IPS-NIHi7 (cell line): ENCODE measurements at regions not wholly inside any gene's neighbourhood (a gene's known extent, or its start where the extent isn't known, plus 50 kb on each side); places are given as distances from the start of the nearest gene placed in this dataset.

Experiments used
- DNase-seq: peaks from one replicate; pipeline ENCODE4 v3.0.0; 2012; ENCODE audit warnings: mixed read lengths; ENCODE audit errors: extremely low spot score

DNA sequence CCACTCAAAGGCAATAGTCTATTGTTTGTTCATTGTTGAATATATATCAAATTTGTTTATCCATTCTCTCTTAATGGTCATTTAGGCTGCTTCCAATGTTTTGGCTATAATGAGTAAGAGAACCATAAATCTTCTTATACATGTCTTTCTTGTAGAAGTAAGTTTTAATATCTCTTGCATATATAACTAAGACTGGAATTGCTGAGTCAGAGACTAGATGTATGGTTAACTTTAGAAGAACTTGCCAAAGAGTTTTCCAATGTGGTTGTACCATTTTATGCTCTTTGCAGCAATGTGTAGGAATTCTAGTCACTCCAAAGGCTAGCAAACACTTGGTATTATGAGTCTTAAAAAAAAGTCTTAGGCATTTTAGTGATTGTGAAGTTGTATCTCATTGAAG is 610.0 kb upstream of the GCFC2 start:
- DNase-seq: no peak

GRCh38 chr2:76318848-76319360 is 608.2 kb upstream of the GCFC2 start:
- DNase-seq: no peak

DNA sequence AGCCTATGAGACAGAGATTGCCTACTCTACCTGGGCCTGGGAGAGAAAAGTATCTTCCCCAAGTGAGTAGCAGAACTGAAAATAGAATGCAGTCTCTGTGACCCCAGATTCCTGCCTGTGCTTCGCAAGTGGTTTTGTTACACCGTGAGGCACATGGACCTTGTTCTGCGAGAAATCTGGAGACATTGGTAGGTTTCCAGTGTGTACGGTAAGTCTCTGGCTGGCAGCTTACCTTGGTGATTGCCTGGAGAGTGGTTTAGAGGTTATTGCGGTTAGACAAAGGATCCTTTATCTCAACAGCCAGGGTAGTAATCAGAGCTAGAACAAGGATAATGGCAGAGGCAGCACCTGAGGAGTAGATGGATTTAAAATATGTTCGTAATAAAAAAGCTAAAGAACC is 606.0 kb upstream of the GCFC2 start:
- DNase-seq: no peak

DNA sequence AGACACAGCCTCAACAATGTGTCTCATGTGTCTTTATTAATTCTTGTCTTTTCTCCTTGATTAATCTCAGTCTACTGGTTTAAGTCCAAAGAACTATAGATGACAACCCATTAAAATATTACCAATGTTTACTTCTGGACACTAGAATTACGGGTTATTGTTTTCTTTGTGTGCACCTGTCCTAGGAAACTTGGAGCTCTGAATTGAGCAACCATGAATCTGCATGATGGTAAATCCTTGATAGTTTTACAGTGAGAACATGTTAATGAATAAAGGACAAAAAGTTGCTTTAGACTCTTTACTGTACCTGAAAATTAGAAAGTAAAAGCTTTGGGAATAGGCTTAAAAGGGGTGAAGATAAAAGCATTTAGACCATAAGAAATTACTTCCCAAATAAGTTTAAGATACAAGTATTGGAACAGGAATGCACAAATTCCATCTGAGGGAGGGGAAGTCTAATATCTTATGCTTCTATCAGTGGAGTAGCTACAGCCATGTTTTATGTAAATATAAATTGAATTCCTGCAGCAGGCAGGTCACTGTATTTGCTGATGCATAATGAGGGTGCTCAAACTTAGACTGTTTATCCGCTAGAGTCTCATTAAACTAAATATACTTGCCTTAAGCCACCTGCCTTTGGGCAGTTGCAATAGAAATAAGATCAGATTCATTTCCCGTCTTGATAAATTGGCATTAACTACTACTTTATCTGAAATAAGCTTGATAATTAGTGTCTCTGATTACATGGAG is 603.7 kb upstream of the GCFC2 start:
- DNase-seq: no peak

DNA sequence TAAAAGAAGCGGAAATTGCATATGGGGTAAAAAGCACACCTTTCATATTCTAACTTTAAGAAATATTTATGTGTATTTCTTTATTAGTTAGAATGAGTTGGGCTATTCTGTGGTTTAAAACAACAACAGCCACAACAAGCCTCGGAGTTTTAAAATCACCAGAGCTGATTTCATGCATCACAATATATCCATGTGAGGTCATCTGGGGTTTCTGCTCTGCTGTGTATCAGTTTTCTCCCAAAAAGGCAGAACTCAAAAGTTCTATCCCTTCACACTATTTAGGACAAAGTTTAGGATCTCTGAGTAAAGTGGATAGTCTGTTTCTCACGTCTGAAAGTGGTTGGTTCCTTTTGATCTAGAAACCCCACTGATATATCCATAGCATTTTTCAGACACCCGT is 601.5 kb upstream of the GCFC2 start:
- no peak for DNase-seq

GRCh38 chr2:76311728-76312127 is 601.0 kb upstream of the GCFC2 start:
- no peak for DNase-seq

GRCh38 chr2:76310894-76311633 is 600.3 kb upstream of the GCFC2 start:
- DNase-seq: peak; percentile 12

DNA sequence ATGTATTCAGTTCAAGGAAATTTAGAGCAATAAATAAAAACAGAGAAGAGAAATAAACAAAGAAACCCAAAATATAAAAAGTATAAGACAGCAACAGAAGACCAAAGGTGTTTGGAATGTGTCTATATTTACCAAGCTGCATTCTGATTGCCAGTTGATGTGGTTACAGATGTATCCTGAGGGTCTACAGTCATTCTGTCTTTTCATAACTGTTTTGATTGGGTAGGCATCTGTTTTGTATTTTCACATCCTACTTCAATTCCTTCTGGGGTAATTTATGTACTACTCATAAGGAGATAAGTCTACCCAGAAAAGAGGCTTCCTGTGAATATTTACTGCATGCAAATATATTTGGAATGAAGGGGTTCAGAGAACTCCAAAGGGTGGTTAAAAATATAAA is 596.8 kb upstream of the GCFC2 start:
- no peak for DNase-seq

- DNase-seq: no peak
These were observed 587.3 kb upstream of the GCFC2 start for GRCh38 chr2:76298041-76298440.

DNA sequence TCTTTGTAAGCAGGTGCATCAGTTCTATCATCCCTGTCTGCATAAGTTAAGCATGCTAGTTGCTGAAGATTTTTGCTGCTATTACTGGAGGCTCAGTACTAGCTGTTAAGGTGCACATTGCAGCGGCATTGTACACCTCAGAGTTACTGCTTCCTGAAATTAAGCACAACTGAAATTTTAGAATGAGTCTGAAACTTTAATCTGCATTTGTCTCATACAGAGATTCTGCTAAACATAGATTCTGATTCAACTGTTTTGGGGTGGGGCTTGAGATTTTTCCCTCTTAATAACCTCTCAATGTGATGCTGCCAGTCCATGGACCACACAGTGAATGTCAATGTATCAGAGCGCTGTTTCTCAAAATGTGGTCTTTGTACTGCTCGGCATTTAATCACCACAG is 585.7 kb upstream of the GCFC2 start:
- DNase-seq: no peak

DNA sequence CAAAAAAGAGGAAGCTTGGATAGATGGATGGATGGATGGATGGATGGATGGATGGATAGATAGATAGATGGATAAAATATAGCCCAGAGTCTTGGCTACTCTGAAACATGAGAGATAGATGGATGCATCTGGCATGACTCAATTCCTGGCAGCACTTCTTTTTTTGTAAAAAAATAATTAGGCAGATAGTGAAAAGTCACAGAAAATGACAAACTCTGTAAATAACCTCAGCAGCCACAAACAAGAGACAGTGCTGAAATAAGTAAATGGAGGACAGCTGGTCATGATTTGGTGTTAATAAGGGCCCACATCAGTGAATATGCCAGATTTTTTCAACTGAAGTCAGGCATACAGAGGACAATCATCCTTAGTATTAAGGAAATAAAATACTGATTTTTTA is 585.0 kb upstream of the GCFC2 start:
- no peak for DNase-seq

DNA sequence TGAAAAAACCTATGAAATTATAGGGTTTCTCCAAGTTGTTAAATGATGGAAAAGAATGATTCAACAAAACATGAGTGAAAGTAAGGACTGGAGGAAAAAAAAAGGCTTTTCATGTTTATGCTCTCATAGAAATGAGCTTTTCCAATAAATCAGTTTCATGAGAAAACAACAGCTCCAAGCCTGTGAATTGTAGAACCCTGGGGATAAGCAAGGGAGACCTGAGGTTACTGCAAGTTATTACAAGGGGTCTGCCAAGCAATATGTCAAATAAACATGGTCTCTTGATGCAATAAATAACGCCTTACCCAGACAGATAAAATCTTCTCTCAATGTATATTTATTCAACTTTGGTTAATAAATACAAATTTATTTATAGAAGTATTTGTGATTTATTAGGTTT is 577.9 kb upstream of the GCFC2 start:
- DNase-seq: no peak

GRCh38 chr2:76288146-76288545 is 577.4 kb upstream of the GCFC2 start:
- DNase-seq: peak; percentile 8

DNA sequence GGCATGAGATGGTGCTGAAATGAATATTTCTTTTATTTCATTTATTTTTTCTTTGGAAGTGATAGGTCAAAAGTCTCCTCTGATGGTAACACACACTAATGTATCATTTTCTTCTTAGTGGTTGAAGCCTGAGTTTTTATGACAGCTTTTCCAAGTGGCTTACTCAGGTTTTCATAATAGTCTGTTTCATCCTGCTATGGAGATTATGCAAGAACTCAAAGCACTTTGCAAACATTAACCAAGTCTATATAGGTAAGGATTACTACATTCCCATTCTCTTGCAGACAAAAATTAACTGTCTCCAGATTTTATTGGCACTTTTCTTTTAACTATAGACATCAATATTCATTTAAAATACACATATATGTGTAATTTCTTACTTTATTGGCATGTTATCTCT is 572.6 kb upstream of the GCFC2 start:
- no peak for DNase-seq

DNA sequence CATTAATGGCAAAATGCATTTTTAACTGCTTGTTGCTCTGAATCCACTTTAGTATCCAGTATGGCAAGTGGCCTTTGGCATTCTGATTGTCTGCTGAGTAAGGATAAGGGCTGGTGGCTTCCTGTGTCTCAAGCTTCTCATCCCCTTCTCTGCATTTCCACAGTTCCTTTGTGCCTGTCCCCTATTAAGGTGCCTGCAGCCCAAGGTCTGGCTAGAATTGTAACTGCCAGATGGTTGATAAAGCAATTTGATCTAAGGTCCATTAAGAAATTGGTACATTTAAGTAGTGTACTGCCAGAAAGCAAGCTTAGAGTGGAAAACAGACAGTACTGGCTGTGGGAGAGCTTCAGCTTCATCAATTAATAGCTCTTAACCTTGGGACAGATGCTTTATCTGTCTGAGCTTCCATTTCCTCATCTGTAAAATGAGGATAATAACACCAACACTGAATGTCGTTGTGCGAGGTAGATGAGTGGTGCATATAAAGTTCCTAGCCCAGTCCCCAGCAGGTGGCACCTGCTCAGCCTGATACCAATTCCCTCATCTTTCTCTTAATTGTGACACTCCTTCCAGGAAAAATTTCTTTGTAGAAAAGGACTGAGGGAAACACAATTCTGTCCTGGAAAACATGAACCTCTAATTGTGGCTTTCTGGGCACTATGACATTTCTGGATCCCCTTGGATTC is 570.6 kb upstream of the GCFC2 start:
- DNase-seq: no peak

GRCh38 chr2:76280686-76281085 is 570.0 kb upstream of the GCFC2 start:
- no peak for DNase-seq

- no peak for DNase-seq
These were observed 568.4 kb upstream of the GCFC2 start for GRCh38 chr2:76279142-76279541.

- no peak for DNase-seq
These were observed 565.1 kb upstream of the GCFC2 start for GRCh38 chr2:76275788-76276187.

DNA sequence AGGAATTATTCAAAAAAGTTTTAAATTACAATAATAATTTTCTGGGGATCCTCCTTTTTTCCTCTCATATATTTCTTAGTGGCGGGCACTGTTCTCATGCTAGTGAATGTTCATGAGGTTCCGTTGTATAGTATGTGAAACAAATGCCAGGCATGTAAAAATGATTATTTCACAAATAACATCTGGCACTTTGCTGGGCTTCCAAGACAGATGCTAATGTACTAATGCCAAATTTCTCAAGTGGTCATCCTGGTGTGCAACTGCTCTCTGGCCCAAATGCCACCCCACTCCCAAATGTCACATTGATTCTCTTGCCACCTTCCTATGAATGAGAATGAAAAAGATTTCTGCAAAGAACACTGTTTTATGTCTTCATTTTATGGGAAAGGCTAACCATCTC is 564.0 kb upstream of the GCFC2 start:
- no peak for DNase-seq

DNA sequence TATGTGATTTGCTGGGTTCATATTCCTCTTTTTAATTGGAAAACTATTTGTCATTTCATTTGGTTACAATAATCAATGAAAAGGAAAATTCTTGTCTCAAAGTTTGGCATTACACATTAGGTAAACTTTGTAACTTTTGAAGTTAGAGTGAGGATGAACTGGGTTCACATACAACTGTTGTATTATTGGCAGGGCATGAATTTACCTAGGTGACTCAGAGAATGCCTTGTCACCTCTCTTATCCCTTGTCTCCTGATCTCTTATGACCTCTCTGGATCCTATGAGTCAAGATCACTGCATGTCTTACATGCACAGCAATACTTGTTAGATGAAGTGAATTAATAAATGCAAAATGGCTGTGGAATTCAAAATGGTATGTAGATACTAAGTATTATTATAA is 563.4 kb upstream of the GCFC2 start:
- DNase-seq: no peak

GRCh38 chr2:76270096-76270710 is 559.5 kb upstream of the GCFC2 start:
- DNase-seq: no peak

- no peak for DNase-seq
These were observed 558.3 kb upstream of the GCFC2 start for GRCh38 chr2:76268902-76269620.
